Coronary artery (tissue), 2 donors: ENCODE measurements at regions not wholly inside any gene's neighbourhood (a gene's known extent, or its start where the extent isn't known, plus 50 kb on each side); places are given as distances from the start of the nearest gene placed in this dataset.

Experiments
- DNase-seq: peaks from one replicate; pipeline ENCODE4 v3.0.0-alpha.2; 2017; ENCODE audit warnings: low spot score
- H3K27ac ChIP-seq, 2 donors: fragments of 200-600 bp; sonication (generic); one replicate each; pipeline ENCODE4 v1.5.1; 2016 to 2019
- H3K4me3 ChIP-seq: fragments of 200-600 bp; sonication (generic); 2 replicates; pipeline ENCODE4 v1.5.1; 2016; ENCODE audit warnings: mild to moderate bottlenecking, moderate library complexity
- CTCF ChIP-seq: fragments of 200-600 bp; sonication (generic); IDR thresholded peaks from one replicate; pipeline ENCODE4 v1.5.1; 2019; ENCODE audit warnings: antibody characterized with exemption

GRCh38 chr6:47404435-47404834, 73.2 kb upstream of the CD2AP start:
- Histone ChIP-seq H3K4me3 (no peak overlapping the region), H3K27ac (no peak overlapping the region)
- no peak for TF ChIP-seq CTCF
- DNase-seq: no peak

GRCh38 chr6:47405273-47405672, 72.3 kb upstream of the CD2AP start:
- no peak overlapping the region for H3K27ac ChIP-seq
- H3K4me3 ChIP-seq: no peak overlapping the region
- DNase-seq: no peak
- no peak for TF ChIP-seq CTCF

DNA sequence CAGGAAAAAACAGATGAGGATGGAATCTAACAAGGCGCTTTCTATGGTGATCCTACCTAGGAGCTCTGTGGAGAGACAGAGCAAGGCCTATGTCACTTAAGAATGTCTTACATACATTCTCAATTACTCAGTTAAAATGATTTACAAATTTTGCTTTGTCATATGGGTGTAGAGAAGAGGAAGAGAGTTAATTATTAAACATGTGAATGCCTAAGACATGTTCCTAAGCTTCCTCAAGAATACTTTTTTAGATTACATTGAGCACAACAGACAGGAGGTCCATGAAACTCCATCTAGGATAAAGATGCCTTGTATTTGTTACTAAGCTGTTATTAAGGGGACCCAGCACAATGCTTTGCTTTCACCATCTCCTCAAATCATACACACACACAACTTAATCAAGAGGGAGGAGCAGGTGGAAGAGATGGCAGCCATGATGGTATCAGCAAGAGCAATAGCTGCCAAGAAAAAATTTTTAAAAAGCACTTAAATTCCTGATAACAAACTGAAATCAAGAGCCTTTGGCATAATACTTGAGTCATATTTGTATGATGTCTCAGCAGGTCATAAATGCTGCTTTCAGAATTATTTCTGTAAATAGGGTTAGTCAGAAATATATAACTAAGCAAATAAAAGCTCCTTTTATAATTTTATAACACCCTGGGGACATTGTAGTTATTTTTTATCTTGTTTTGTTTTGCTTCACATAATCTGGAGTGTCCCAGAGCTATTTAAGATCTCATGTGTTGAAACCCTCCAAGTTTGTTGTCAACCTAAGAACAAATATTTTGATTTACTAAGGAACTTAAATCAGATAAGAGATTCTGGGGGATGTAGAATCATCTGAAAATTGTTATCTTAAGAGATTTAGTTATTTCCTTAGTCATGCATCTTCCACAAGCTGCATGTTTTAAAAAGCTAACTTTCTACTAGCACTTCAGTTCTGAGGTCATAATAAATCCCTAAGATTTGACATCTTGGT, 70.0 kb upstream of the CD2AP start:
- DNase-seq: no peak
- H3K27ac ChIP-seq: no peak overlapping the region
- no peak for TF ChIP-seq CTCF
- H3K4me3 ChIP-seq: no peak overlapping the region

GRCh38 chr6:47413752-47414422, 63.7 kb upstream of the CD2AP start:
- H3K4me3 ChIP-seq: peak overlapping the region; percentile 61
- DNase-seq: no peak
- peak; percentile 86 for TF ChIP-seq CTCF
- H3K27ac ChIP-seq: no peak overlapping the region

GRCh38 chr6:47414423-47415167, 63.0 kb upstream of the CD2AP start:
- no peak for TF ChIP-seq CTCF
- no peak overlapping the region for H3K27ac ChIP-seq
- peak overlapping the region; percentile 61 for H3K4me3 ChIP-seq
- no peak for DNase-seq

DNA sequence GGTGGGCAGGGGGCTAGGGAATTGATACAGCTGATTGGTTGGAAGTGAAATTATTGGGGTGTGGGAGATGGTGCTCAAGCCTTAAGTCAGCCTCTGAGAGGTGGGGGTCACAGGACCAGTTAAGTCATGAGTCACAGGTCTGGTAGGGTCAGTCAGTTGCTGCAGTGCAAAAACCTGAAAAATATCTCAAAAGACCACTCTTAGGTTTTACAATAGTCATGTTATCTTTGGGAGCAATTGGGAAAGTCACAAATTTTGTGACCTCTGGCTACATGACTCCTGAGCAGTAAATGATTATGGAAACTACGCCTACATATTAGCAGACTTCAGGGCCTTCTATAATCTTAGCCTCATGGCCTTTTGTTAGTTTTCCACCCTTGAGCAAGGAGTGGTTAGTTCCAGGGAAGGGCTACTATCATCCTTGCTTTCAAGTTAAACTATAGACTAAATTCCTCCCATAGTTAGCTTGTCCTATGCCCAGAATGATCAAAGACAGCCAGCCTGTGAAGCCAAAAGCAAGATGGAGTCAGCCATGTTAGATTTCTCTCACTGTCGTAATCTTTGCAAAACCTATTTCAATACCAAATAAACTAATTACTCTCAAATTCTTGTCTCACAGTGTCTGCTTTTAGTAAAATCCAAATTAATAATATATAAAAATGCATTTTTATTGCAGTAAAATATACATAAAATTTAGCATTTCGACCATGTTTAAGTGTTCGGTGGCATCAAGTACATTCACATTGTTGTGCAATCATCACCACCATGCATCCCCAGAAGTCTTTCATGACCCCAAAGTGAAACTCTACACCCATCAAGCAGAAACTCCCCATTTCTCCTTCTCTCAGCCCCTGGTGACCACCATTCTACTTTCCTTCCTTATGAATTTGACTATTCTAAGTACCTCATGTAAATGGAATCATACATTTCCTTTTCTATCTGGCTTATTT, 60.9 kb upstream of the CD2AP start:
- DNase-seq: no peak
- Histone ChIP-seq H3K27ac (no peak overlapping the region), H3K4me3 (no peak overlapping the region)
- TF ChIP-seq CTCF: no peak
